B cell (primary cell): ENCODE measurements at regions not wholly inside any gene's neighbourhood (a gene's known extent, or its start where the extent isn't known, plus 50 kb on each side); places are given as distances from the start of the nearest gene placed in this dataset.

Experiments
- CTCF ChIP-seq: fragments of 200-600 bp; IDR thresholded peaks from one replicate; pipeline ENCODE4 v1.8.0; 2022; ENCODE audit warnings: antibody characterized with exemption, mild to moderate bottlenecking
- EZH2 ChIP-seq: IDR thresholded peaks from 2 replicates; pipeline ENCODE4 v1.6.1; 2012; ENCODE audit warnings: borderline replicate concordance, low read depth, mild to moderate bottlenecking, moderate library complexity, low read length; ENCODE audit not compliant: insufficient read depth, poor library complexity, severe bottlenecking

GRCh38 chr15:54917312-54917711 is 279.4 kb downstream of the RSL24D1 start:
- TF ChIP-seq EZH2 (no peak), CTCF (no peak)
